ENCODE measurements at regions not wholly inside any gene's neighbourhood (a gene's known extent, or its start where the extent isn't known, plus 50 kb on each side); places are given as distances from the start of the nearest gene placed in this dataset.

DNA sequence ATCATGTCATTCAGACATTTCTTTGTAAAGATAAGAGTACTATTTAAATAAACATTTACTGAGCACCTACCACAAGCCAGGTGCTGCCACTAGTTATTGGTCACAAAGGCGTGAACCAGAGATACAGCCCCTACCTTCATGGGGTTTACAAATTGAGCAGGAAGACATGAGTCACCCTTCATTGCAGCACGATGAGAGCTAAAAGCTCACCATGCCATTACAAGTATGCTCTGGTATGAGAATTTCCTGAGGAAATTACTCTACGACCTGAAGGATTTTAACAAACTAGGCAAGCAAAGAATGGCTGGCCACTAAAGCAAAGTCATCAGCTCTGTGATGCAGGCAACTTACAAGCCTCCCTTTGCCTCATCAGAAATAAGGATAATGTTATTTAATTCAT lies 346.8 kb downstream of the BRINP2 start:
- TF ChIP-seq, protein P1, sequence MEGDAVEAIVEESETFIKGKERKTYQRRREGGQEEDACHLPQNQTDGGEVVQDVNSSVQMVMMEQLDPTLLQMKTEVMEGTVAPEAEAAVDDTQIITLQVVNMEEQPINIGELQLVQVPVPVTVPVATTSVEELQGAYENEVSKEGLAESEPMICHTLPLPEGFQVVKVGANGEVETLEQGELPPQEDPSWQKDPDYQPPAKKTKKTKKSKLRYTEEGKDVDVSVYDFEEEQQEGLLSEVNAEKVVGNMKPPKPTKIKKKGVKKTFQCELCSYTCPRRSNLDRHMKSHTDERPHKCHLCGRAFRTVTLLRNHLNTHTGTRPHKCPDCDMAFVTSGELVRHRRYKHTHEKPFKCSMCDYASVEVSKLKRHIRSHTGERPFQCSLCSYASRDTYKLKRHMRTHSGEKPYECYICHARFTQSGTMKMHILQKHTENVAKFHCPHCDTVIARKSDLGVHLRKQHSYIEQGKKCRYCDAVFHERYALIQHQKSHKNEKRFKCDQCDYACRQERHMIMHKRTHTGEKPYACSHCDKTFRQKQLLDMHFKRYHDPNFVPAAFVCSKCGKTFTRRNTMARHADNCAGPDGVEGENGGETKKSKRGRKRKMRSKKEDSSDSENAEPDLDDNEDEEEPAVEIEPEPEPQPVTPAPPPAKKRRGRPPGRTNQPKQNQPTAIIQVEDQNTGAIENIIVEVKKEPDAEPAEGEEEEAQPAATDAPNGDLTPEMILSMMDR (IDR thresholded peaks at IDR 0.05), result no peak

DNA sequence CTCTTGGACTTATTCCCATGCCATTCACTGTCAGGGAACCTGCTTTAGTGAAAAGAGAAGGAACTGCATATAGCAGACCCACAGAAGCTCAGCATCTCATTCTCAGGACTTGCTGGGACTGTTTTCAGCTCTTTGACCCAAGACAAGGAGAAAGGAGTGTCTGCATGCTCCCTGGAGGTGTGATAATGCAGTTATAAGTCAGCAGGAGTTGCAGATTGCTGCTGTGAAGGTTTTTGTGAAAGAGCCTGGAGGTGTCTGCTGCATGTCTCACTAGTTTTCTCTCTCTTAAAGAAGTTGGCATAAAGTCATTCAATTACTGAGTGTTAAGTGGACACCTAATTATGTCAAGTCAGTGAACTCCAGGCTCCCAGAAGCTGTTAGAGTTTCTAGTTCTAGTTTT lies 343.4 kb downstream of the BRINP2 start:
- TF ChIP-seq, protein P1 (IDR thresholded peaks at IDR 0.05), result no peak

DNA sequence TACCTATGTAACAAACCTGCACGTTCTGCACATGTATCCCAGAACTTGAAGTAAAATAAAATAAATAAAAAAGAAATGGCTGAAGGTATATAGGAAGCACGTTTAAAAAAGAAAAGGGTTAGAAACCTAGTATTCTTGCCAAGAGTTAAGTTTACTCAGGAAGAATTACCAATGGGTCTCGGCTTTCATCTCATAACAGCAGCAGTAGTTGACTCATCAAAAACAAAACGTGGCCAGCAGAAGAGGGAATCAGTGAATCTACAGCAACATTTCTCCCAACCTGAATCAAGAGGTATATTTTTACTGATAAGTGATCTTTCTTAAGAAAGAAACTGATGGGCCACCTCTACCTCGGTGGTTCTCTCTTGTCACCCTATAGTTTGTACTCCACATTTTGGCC lies 340.3 kb downstream of the BRINP2 start:
- TF ChIP-seq, protein P1 (IDR thresholded peaks at IDR 0.05), result no peak

DNA sequence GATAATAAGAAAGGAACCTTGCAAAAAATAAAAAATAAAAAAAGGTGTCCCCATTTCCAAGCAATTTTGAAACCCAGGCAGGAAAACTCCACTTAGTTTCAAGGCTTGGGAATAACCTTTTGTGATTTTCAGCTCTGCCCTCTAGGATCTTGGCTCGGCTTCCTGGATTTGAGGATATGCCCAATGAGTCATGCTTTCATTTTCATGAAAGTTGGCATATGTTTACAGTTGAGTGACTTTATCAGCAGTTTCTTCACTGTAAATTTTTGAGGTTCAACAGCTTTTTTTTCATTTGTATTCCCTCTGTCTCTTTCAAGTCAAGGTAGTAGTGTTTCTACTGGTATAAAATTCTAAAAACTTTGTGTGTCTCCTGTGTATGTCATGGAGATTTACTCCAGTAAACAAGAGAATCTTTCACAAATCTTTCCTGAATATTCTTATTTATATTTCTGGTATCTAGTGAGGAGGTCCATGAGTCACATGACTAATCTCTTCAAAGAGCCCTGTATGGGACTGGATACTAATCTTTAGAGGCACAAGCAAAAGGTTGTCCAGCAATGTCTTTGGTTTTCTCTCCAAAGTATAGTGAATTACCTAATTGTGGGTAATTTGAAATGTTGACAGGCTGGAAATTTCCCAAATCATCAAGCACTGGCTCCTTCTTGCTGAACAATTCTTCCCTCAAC lies 335.3 kb downstream of the BRINP2 start:
- TF ChIP-seq, protein P1 (IDR thresholded peaks at IDR 0.05), result no peak

DNA sequence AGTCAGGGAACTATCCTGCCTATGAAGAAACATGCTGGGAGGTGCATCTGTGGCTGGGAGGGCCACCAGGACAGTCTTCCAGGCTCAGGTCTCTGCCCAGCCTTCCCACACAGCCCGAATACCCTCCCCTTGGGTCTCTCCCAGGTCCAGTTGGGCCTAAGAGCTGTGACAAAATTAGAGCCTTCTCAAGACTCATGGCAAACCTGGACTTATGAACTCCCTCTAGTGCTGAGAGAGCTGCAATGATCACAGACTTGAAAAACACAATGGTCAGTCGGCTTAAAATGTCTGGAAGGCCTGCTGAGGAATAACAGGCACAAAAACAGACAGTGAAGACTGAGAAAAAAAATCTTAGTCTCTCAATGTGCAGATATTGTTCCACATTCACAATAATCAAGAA lies 325.1 kb downstream of the BRINP2 start:
- TF ChIP-seq, protein P1 (IDR thresholded peaks at IDR 0.05), result no peak

DNA sequence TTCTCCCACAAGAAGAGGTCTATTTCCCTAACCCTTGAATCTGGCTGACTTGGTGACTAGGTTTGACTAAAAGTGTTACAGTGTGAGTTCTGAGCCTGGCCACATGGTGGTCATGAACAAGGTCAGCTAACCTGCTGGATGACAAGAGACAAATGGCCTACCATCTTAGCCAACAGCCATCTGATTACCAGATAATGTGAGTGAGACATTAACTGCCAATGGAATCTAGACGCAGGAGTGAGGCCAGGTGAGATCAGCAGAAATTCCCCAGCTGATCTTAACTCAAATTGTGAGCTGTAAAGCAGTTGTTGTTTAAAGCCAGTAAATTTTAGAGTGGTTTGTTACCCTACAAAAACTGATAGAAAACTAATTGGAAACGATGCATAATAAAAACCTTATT lies 320.0 kb downstream of the BRINP2 start:
- TF ChIP-seq, protein P1 (IDR thresholded peaks at IDR 0.05), result no peak

DNA sequence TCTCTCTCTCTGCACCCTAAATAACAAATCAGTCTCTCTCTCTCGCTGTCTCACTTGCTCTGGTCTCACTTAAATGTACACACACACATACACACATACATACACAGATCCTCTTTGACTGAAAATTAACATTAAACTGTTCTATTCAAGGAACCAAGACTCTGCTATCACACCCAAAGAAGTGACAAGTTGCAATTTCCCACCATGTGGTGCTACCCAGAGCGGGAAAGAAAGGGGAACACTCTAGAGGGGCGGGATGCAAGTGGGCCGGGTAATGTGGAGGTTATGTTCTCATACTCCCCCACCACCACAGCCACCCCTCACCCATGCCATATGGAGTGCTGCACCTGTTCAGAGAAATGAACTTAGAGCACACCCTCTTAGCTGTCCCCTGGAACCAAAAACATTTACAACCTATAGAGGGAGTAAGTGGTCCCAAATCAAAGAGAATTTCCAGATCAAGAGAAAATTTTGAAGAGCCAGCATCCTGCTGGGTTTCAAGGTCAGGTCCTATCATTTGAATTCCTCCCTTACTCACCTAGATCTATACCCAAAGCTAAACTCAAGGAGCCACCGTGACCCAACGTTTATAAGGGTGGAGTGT lies 319.4 kb downstream of the BRINP2 start:
- TF ChIP-seq, protein P1 (IDR thresholded peaks at IDR 0.05), result no peak

Measured in LNCAP (cell line).